ENCODE measurements at regions not wholly inside any gene's neighbourhood (a gene's known extent, or its start where the extent isn't known, plus 50 kb on each side); places are given as distances from the start of the nearest gene placed in this dataset.

GRCh38 chr6:76703786-76704185 is 631.3 kb upstream of the IMPG1 start:
- no peak overlapping the region for H2BK5ac ChIP-seq (ENCODE audit: low read length)
- H3K9me3 ChIP-seq (replicated peaks in 1 of 2; ENCODE audit: control insufficient read depth in 2 of 2, insufficient read depth in 1 of 2, low read depth in 1 of 2, low read length in 2 of 2): no peaks in the 10 kb centered on the region
- H3K27me3 ChIP-seq (ENCODE audit: control insufficient read depth in 3 of 3, insufficient read depth in 3 of 3, low read depth in 1 of 3, low read length in 3 of 3): no peaks in the 10 kb centered on the region
- no peak overlapping the region for H2BK12ac ChIP-seq (ENCODE audit: low read length)
- H3K27ac ChIP-seq (replicated peaks; ENCODE audit: low read length): no peak overlapping the region
- H3K23ac ChIP-seq (ENCODE audit: low read depth, low read length, poor library complexity): no peak overlapping the region
- no peak overlapping the region for H3K9ac ChIP-seq (ENCODE audit: low read depth, low read length, poor library complexity)
- H3K4me1 ChIP-seq (ENCODE audit: control insufficient read depth in 2 of 2, insufficient read depth in 1 of 2, low read depth in 1 of 2, low read length in 2 of 2): no peaks in the 10 kb centered on the region
- no peak overlapping the region for H2BK15ac ChIP-seq (ENCODE audit: low read length)
- no CpG with 5 or more reads among the region's 1 CpG for whole genome bisulfite sequencing, 2 donors (ENCODE audit: extremely low coverage in 2 of 2, insufficient read length in 2 of 2, insufficient replicate concordance in 1 of 2)
- H3K18ac ChIP-seq (ENCODE audit: low read length): no peak overlapping the region
- no peak overlapping the region for H4K91ac ChIP-seq (ENCODE audit: low read depth, low read length, poor library complexity)
- no peak overlapping the region for H3K4me2 ChIP-seq (ENCODE audit: insufficient read depth, low read length, poor library complexity, severe bottlenecking)
- H4K8ac ChIP-seq (ENCODE audit: low read depth, low read length): no peak overlapping the region
- no peak overlapping the region for H2AFZ ChIP-seq (ENCODE audit: low read length)
- H2AK5ac ChIP-seq (ENCODE audit: low read depth, low read length): no peak overlapping the region
- DNase-seq (ENCODE audit: low spot score): no peak
- no peaks in the 10 kb centered on the region for H3K79me1 ChIP-seq (ENCODE audit: low read depth, low read length)
- no peak overlapping the region for H3K4me3 ChIP-seq (ENCODE audit: low read length in 2 of 2)
- no peaks in the 10 kb centered on the region for H3K36me3 ChIP-seq (replicated peaks in 1 of 2; ENCODE audit: control insufficient read depth in 2 of 2, insufficient read depth in 2 of 2, low read length in 2 of 2)
- no peak overlapping the region for H3K14ac ChIP-seq (ENCODE audit: low read length)
- no peak overlapping the region for H3K4ac ChIP-seq (ENCODE audit: low read length)
- no peak overlapping the region for H2BK120ac ChIP-seq (ENCODE audit: low read depth, low read length)

- no peak overlapping the region for H2AK5ac ChIP-seq (ENCODE audit: low read depth, low read length)
- H3K9ac ChIP-seq (ENCODE audit: low read depth, low read length, poor library complexity): no peak overlapping the region
- H3K18ac ChIP-seq (ENCODE audit: low read length): no peak overlapping the region
- H3K4me2 ChIP-seq (ENCODE audit: insufficient read depth, low read length, poor library complexity, severe bottlenecking): no peak overlapping the region
- H3K79me1 ChIP-seq (ENCODE audit: low read depth, low read length): no peaks in the 10 kb centered on the region
- no peak overlapping the region for H2AFZ ChIP-seq (ENCODE audit: low read length)
- no peak overlapping the region for H4K91ac ChIP-seq (ENCODE audit: low read depth, low read length, poor library complexity)
- H3K23ac ChIP-seq (ENCODE audit: low read depth, low read length, poor library complexity): no peak overlapping the region
- H3K4me3 ChIP-seq (ENCODE audit: low read length in 2 of 2): no peak overlapping the region
- no peaks in the 10 kb centered on the region for H3K36me3 ChIP-seq (replicated peaks in 1 of 2; ENCODE audit: control insufficient read depth in 2 of 2, insufficient read depth in 2 of 2, low read length in 2 of 2)
- WGBS, 2 donors (ENCODE audit: extremely low coverage in 2 of 2, insufficient read length in 2 of 2, insufficient replicate concordance in 1 of 2): no CpG with 5 or more reads among the region's 2 CpGs
- H4K8ac ChIP-seq (ENCODE audit: low read depth, low read length): no peak overlapping the region
- no peaks in the 10 kb centered on the region for H3K27me3 ChIP-seq (ENCODE audit: control insufficient read depth in 3 of 3, insufficient read depth in 3 of 3, low read depth in 1 of 3, low read length in 3 of 3)
- H3K9me3 ChIP-seq (replicated peaks in 1 of 2; ENCODE audit: control insufficient read depth in 2 of 2, insufficient read depth in 1 of 2, low read depth in 1 of 2, low read length in 2 of 2): no peaks in the 10 kb centered on the region
- H3K4ac ChIP-seq (ENCODE audit: low read length): no peak overlapping the region
- no peak overlapping the region for H2BK12ac ChIP-seq (ENCODE audit: low read length)
- H3K14ac ChIP-seq (ENCODE audit: low read length): no peak overlapping the region
- no peak overlapping the region for H2BK15ac ChIP-seq (ENCODE audit: low read length)
- DNase-seq (ENCODE audit: low spot score): no peak
- no peak overlapping the region for H2BK5ac ChIP-seq (ENCODE audit: low read length)
- H3K27ac ChIP-seq (replicated peaks; ENCODE audit: low read length): no peak overlapping the region
- H2BK120ac ChIP-seq (ENCODE audit: low read depth, low read length): no peak overlapping the region
- H3K4me1 ChIP-seq (ENCODE audit: control insufficient read depth in 2 of 2, insufficient read depth in 1 of 2, low read depth in 1 of 2, low read length in 2 of 2): no peaks in the 10 kb centered on the region
These were observed 630.8 kb upstream of the IMPG1 start for GRCh38 chr6:76703285-76703684.

GRCh38 chr6:76702187-76702586 is 629.7 kb upstream of the IMPG1 start:
- H2BK5ac ChIP-seq (ENCODE audit: low read length): no peak overlapping the region
- DNase-seq (ENCODE audit: low spot score): no peak
- no peak overlapping the region for H3K4me3 ChIP-seq (ENCODE audit: low read length in 2 of 2)
- H3K9me3 ChIP-seq (replicated peaks in 1 of 2; ENCODE audit: control insufficient read depth in 2 of 2, insufficient read depth in 1 of 2, low read depth in 1 of 2, low read length in 2 of 2): no peaks in the 10 kb centered on the region
- no peak overlapping the region for H4K91ac ChIP-seq (ENCODE audit: low read depth, low read length, poor library complexity)
- no peaks in the 10 kb centered on the region for H3K4me1 ChIP-seq (ENCODE audit: control insufficient read depth in 2 of 2, insufficient read depth in 1 of 2, low read depth in 1 of 2, low read length in 2 of 2)
- no peak overlapping the region for H3K4ac ChIP-seq (ENCODE audit: low read length)
- WGBS, 2 donors (ENCODE audit: extremely low coverage in 2 of 2, insufficient read length in 2 of 2, insufficient replicate concordance in 1 of 2): no CpG with 5 or more reads among the region's 1 CpG
- H2BK15ac ChIP-seq (ENCODE audit: low read length): no peak overlapping the region
- H2AK5ac ChIP-seq (ENCODE audit: low read depth, low read length): no peak overlapping the region
- H3K14ac ChIP-seq (ENCODE audit: low read length): no peak overlapping the region
- H3K18ac ChIP-seq (ENCODE audit: low read length): no peak overlapping the region
- H4K8ac ChIP-seq (ENCODE audit: low read depth, low read length): no peak overlapping the region
- H3K23ac ChIP-seq (ENCODE audit: low read depth, low read length, poor library complexity): no peak overlapping the region
- no peak overlapping the region for H3K9ac ChIP-seq (ENCODE audit: low read depth, low read length, poor library complexity)
- no peaks in the 10 kb centered on the region for H3K79me1 ChIP-seq (ENCODE audit: low read depth, low read length)
- no peak overlapping the region for H3K27ac ChIP-seq (replicated peaks; ENCODE audit: low read length)
- H3K36me3 ChIP-seq (replicated peaks in 1 of 2; ENCODE audit: control insufficient read depth in 2 of 2, insufficient read depth in 2 of 2, low read length in 2 of 2): no peaks in the 10 kb centered on the region
- H2BK120ac ChIP-seq (ENCODE audit: low read depth, low read length): no peak overlapping the region
- H3K27me3 ChIP-seq (ENCODE audit: control insufficient read depth in 3 of 3, insufficient read depth in 3 of 3, low read depth in 1 of 3, low read length in 3 of 3): no peaks in the 10 kb centered on the region
- no peak overlapping the region for H3K4me2 ChIP-seq (ENCODE audit: insufficient read depth, low read length, poor library complexity, severe bottlenecking)
- H2BK12ac ChIP-seq (ENCODE audit: low read length): no peak overlapping the region
- H2AFZ ChIP-seq (ENCODE audit: low read length): no peak overlapping the region

- Histone ChIP-seq H3K4me2 (ENCODE audit: insufficient read depth, low read length, poor library complexity, severe bottlenecking) (no peak overlapping the region), H2BK120ac (ENCODE audit: low read depth, low read length) (no peak overlapping the region), H3K9me3 (replicated peaks in 1 of 2; ENCODE audit: control insufficient read depth in 2 of 2, insufficient read depth in 1 of 2, low read depth in 1 of 2, low read length in 2 of 2) (no peaks in the 10 kb centered on the region), H2AK5ac (ENCODE audit: low read depth, low read length) (no peak overlapping the region), H3K4ac (ENCODE audit: low read length) (no peak overlapping the region), H4K91ac (ENCODE audit: low read depth, low read length, poor library complexity) (no peak overlapping the region), H2BK5ac (ENCODE audit: low read length) (no peak overlapping the region), H3K27me3 (ENCODE audit: control insufficient read depth in 3 of 3, insufficient read depth in 3 of 3, low read depth in 1 of 3, low read length in 3 of 3) (no peaks in the 10 kb centered on the region), H3K79me1 (ENCODE audit: low read depth, low read length) (no peaks in the 10 kb centered on the region), H3K36me3 (replicated peaks in 1 of 2; ENCODE audit: control insufficient read depth in 2 of 2, insufficient read depth in 2 of 2, low read length in 2 of 2) (no peaks in the 10 kb centered on the region), H4K8ac (ENCODE audit: low read depth, low read length) (no peak overlapping the region), H3K14ac (ENCODE audit: low read length) (no peak overlapping the region), H3K23ac (ENCODE audit: low read depth, low read length, poor library complexity) (no peak overlapping the region), H2BK12ac (ENCODE audit: low read length) (no peak overlapping the region), H3K27ac (replicated peaks; ENCODE audit: low read length) (no peak overlapping the region), H3K4me3 (ENCODE audit: low read length in 2 of 2) (no peak overlapping the region), H2BK15ac (ENCODE audit: low read length) (no peak overlapping the region), H3K4me1 (ENCODE audit: control insufficient read depth in 2 of 2, insufficient read depth in 1 of 2, low read depth in 1 of 2, low read length in 2 of 2) (no peaks in the 10 kb centered on the region), H3K18ac (ENCODE audit: low read length) (no peak overlapping the region), H3K9ac (ENCODE audit: low read depth, low read length, poor library complexity) (no peak overlapping the region), H2AFZ (ENCODE audit: low read length) (no peak overlapping the region)
- no CpG with 5 or more reads among the region's 3 CpGs for WGBS, 2 donors (ENCODE audit: extremely low coverage in 2 of 2, insufficient read length in 2 of 2, insufficient replicate concordance in 1 of 2)
- DNase-seq (ENCODE audit: low spot score): no peak
These were observed 629.1 kb upstream of the IMPG1 start for GRCh38 chr6:76701610-76702009.

Measured in neuronal stem cell (in vitro differentiated cells).